B cell (primary cell): ENCODE measurements at regions not wholly inside any gene's neighbourhood (a gene's known extent, or its start where the extent isn't known, plus 50 kb on each side); places are given as distances from the start of the nearest gene placed in this dataset.

Experiments
- ATAC-seq: fragments of 200-7000 bp; cut with Tn5 transposase; one replicate; pipeline ENCODE4 v1.10.0; 2021; ENCODE audit warnings: low read depth, mild to moderate bottlenecking, moderate number of reproducible peaks, moderate library complexity
- CTCF ChIA-PET: fragments of 350-600 bp; sonication (Branson Sonifier 250); formaldehyde crosslinking; loops from one replicate; lab custom pipeline; 2021; ENCODE audit warnings: antibody characterized with exemption, inconsistent platforms; lab: Charles Lee
- POLR2A ChIA-PET: fragments of 350-600 bp; sonication (Branson Sonifier 250); formaldehyde crosslinking; loops from one replicate; lab custom pipeline; 2021; ENCODE audit warnings: antibody characterized with exemption; lab: Charles Lee
- DNase-seq: peaks from one replicate; pipeline ENCODE4 v3.0.0; 2013
- H2AFZ ChIP-seq: 2 replicates; pipeline ENCODE4 v1.6.1; 2012; ENCODE audit warnings: mild to moderate bottlenecking, low read depth, low read length; ENCODE audit not compliant: insufficient read depth, poor library complexity, severe bottlenecking
- H3K27ac ChIP-seq, 2 donors: 1 replicate in 1 of 2; 2 replicates in 1 of 2; pipeline ENCODE4 v1.5.1; 2012 to 2013; ENCODE audit warnings: low read length in 2 of 2, mild to moderate bottlenecking in 2 of 2, moderate library complexity in 1 of 2
- H3K27me3 ChIP-seq, 4 experiments: fragments of 200-600 bp in 1 of 4; sonication (generic) in 1 of 4; replicated peaks in 1 of 4; 1 replicate in 2 of 4; 2 replicates in 2 of 4; pipeline versions ENCODE4 v1.6.1 to v1.7.0; 2013 to 2016; ENCODE audit warnings: low read length in 3 of 4, mild to moderate bottlenecking in 2 of 4, mixed read lengths in 1 of 4, moderate library complexity in 1 of 4; ENCODE audit not compliant: insufficient read depth in 4 of 4, control insufficient read depth in 3 of 4; ENCODE audit errors: control extremely low read depth in 1 of 4
- H3K36me3 ChIP-seq, 2 experiments: replicated peaks in 1 of 2; 1 replicate in 1 of 2; 2 replicates in 1 of 2; pipeline versions ENCODE4 v1.6.1 to v1.7.1; 2013; ENCODE audit warnings: low read length in 1 of 2; ENCODE audit not compliant: insufficient read depth in 2 of 2, control insufficient read depth in 1 of 2; ENCODE audit errors: control extremely low read depth in 1 of 2, extremely low read depth in 1 of 2
- H3K4me1 ChIP-seq, 2 donors: fragments of 200-600 bp in 1 of 2; sonication (generic) in 1 of 2; 1 replicate in 1 of 2; 2 replicates in 1 of 2; pipeline versions ENCODE4 v1.5.1 to v1.6.1; 2013 to 2017; ENCODE audit warnings: low read length in 2 of 2; ENCODE audit not compliant: control insufficient read depth in 2 of 2, insufficient read depth in 2 of 2
- H3K4me2 ChIP-seq: replicated peaks from 2 replicates; pipeline ENCODE3; 2012; ENCODE audit warnings: mild to moderate bottlenecking, low read depth, low read length; ENCODE audit not compliant: poor library complexity, severe bottlenecking
- H3K4me3 ChIP-seq, 5 experiments: fragments of 200-600 bp in 1 of 5; sonication (generic) in 1 of 5; 1 replicate in 3 of 5; 2 replicates in 2 of 5; pipeline versions ENCODE4 v1.5.1 to v1.7.0; 2011 to 2016; ENCODE audit warnings: low read length in 4 of 5, mild to moderate bottlenecking in 4 of 5, low read depth in 2 of 5, control low read depth in 1 of 5, moderate library complexity in 1 of 5; ENCODE audit not compliant: insufficient read depth in 1 of 5; ENCODE audit errors: control extremely low read depth in 1 of 5, extremely low read depth in 1 of 5
- H3K79me2 ChIP-seq: fragments of 200-600 bp; sonication (generic); one replicate; pipeline ENCODE4 v1.6.0; 2016; ENCODE audit warnings: low read length; ENCODE audit not compliant: control insufficient read depth, insufficient read depth
- H3K9ac ChIP-seq: fragments of 200-600 bp; sonication (generic); 2 replicates; pipeline ENCODE4 v1.6.1; 2017; ENCODE audit warnings: mild to moderate bottlenecking, low read length, moderate library complexity
- H3K9me3 ChIP-seq, 3 donors: one replicate each; pipeline versions ENCODE4 v1.6.1 to v1.7.1; 2013; ENCODE audit warnings: low read length in 2 of 3; ENCODE audit not compliant: control insufficient read depth in 2 of 3, insufficient read depth in 1 of 3; ENCODE audit errors: control extremely low read depth in 1 of 3
- H4K20me1 ChIP-seq: 2 replicates; pipeline ENCODE4 v1.6.0; 2012; ENCODE audit warnings: mild to moderate bottlenecking, low read length; ENCODE audit not compliant: insufficient read depth, control insufficient read depth, poor library complexity, severe bottlenecking
- H3K27ac Mint-ChIP-seq: one replicate; pipeline ENCODE4 v1.8.0; 2021; ENCODE audit warnings: mixed read lengths
- H3K27me3 Mint-ChIP-seq: one replicate; pipeline ENCODE4 v1.8.0; 2021; ENCODE audit warnings: mixed read lengths
- H3K4me1 Mint-ChIP-seq: one replicate; pipeline ENCODE4 v1.8.0; 2021; ENCODE audit warnings: mixed read lengths
- H3K4me3 Mint-ChIP-seq: one replicate; pipeline ENCODE4 v1.8.0; 2021; ENCODE audit warnings: mixed read lengths
- H3K9me3 Mint-ChIP-seq: one replicate; pipeline ENCODE4 v1.8.0; 2022; ENCODE audit warnings: mixed read lengths; ENCODE audit not compliant: insufficient read depth
- EZH2 ChIP-seq: IDR thresholded peaks from 2 replicates; pipeline ENCODE4 v1.6.1; 2012; ENCODE audit warnings: borderline replicate concordance, low read depth, mild to moderate bottlenecking, moderate library complexity, low read length; ENCODE audit not compliant: insufficient read depth, poor library complexity, severe bottlenecking
- WGBS: methylation state at CpG from one replicate; pipeline ENCODE4 v1.1.5; 2013; ENCODE audit warnings: missing lambda C conversion rate; ENCODE audit not compliant: insufficient coverage; 5-methylcytosine and 5-hydroxymethylcytosine counted together
- intact Hi-C: fragments of 100-400 bp; cut with micrococcal nuclease; formaldehyde crosslinking; loops from one replicate; pipeline ENCODE4 v1.10.0; 2022
- TF ChIP-seq, protein P1 (sequence below): fragments of 200-600 bp; IDR thresholded peaks from one replicate; pipeline ENCODE4 v1.8.0; 2022; ENCODE audit warnings: antibody characterized with exemption, mild to moderate bottlenecking

DNA sequence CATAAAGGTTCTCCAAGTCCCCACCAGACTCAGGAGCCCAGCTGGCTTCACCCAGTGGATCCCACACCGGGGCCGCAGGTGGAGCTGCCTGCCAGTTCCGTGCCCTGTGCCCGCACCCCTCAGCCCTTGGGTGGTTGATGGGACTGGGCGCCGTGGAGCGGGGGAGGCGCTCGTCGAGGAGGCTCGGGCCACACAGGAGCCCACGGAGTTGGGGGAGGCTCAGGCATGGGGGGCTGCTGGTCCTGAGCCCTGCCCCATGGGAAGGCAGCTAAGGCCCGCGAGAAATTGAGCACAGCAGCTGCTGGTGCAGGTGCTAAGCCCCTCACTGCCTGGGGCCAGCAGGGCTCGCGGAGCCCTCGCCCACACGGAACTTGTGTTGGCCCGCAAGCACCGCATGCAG is 234.4 kb upstream of the HSF2 start:
- no peak overlapping the region for H3K4me2 ChIP-seq
- H4K20me1 ChIP-seq, result no peaks in the 10 kb centered on the region
- H3K27me3 ChIP-seq, result no peaks in the 10 kb centered on the region
- no peaks in the 10 kb centered on the region for H3K27me3 Mint-ChIP-seq
- no peaks in the 10 kb centered on the region for H3K4me1 Mint-ChIP-seq
- H3K9ac ChIP-seq, result no peak overlapping the region
- TF ChIP-seq EZH2, result no peak
- TF ChIP-seq, protein P1, sequence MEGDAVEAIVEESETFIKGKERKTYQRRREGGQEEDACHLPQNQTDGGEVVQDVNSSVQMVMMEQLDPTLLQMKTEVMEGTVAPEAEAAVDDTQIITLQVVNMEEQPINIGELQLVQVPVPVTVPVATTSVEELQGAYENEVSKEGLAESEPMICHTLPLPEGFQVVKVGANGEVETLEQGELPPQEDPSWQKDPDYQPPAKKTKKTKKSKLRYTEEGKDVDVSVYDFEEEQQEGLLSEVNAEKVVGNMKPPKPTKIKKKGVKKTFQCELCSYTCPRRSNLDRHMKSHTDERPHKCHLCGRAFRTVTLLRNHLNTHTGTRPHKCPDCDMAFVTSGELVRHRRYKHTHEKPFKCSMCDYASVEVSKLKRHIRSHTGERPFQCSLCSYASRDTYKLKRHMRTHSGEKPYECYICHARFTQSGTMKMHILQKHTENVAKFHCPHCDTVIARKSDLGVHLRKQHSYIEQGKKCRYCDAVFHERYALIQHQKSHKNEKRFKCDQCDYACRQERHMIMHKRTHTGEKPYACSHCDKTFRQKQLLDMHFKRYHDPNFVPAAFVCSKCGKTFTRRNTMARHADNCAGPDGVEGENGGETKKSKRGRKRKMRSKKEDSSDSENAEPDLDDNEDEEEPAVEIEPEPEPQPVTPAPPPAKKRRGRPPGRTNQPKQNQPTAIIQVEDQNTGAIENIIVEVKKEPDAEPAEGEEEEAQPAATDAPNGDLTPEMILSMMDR, result no peak
- no peaks in the 10 kb centered on the region for H3K9me3 Mint-ChIP-seq
- H3K79me2 ChIP-seq, result no peaks in the 10 kb centered on the region
- no peak overlapping the region for H3K4me3 ChIP-seq
- ATAC-seq (no peak), DNase-seq (no peak)
- CTCF ChIA-PET, result no interaction called here
- H3K27ac Mint-ChIP-seq, result no peak overlapping the region
- no peak overlapping the region for H2AFZ ChIP-seq
- H3K9me3 ChIP-seq, result peaks cover 0 to 8% (median 0%) of the 10 kb centered on the region in 3 donors
- POLR2A ChIA-PET, result no interaction called here
- H3K27ac ChIP-seq, result no peak overlapping the region
- WGBS, result 93% methylated on average over 16 of the region's 20 CpGs
- no peaks in the 10 kb centered on the region for H3K36me3 ChIP-seq
- no peaks in the 10 kb centered on the region for H3K4me1 ChIP-seq
- H3K4me3 Mint-ChIP-seq, result no peak overlapping the region
- intact Hi-C loops, result no loop called here

DNA sequence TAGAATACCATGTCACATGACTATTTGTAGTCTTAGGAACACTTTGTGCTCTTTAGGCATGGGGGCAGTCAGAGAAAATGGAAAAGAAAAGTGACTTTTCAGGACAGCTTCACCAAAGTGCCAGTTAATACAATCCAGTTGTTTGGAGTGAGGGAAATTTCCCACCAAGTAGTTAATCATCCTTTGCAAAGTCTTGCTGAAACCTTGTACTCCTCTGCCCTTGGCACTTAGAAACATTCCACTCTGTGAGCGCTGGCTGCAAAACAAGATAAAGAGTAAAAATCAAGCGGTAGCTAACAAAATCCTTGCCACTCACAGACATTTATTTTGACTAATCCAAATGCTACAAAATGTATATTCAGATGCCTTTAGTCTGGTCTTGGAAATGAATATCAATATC is 229.2 kb upstream of the HSF2 start:
- Histone ChIP-seq H3K27me3 (no peaks in the 10 kb centered on the region), H3K4me3 (no peak overlapping the region), H3K36me3 (no peaks in the 10 kb centered on the region), H3K4me1 (no peaks in the 10 kb centered on the region), H4K20me1 (no peaks in the 10 kb centered on the region), H3K79me2 (no peaks in the 10 kb centered on the region), H3K4me2 (no peak overlapping the region), H3K27ac (no peak overlapping the region), H3K9ac (no peak overlapping the region), H2AFZ (no peak overlapping the region), H3K9me3 (peaks cover 0 to 2% (median 0%) of the 10 kb centered on the region in 3 donors)
- ChIA-PET POLR2A (no interaction called here), CTCF (no interaction called here)
- Mint-ChIP-seq H3K27me3 (no peaks in the 10 kb centered on the region), H3K9me3 (no peaks in the 10 kb centered on the region), H3K4me3 (no peak overlapping the region), H3K27ac (no peak overlapping the region), H3K4me1 (no peaks in the 10 kb centered on the region)
- ATAC-seq (no peak), DNase-seq (no peak)
- WGBS, result no CpG with 5 or more reads among the region's 2 CpGs
- intact Hi-C loops, result no loop called here
- TF ChIP-seq, protein P1, result no peak
- no peak for TF ChIP-seq EZH2
